ENCODE measurements at regions not wholly inside any gene's neighbourhood (a gene's known extent, or its start where the extent isn't known, plus 50 kb on each side); places are given as distances from the start of the nearest gene placed in this dataset.
"Not testable (repeated sequence)": the region's sequence is repeated elsewhere in the genome, so short reads cannot be mapped to it uniquely, and the experiment has no call there.

- no peak for DNase-seq
These were observed 77.8 kb downstream of the TEX36 start for GRCh38 chr10:125605167-125605566.

GRCh38 chr10:125602825-125603224, 80.1 kb downstream of the TEX36 start:
- no peak for DNase-seq

GRCh38 chr10:125599194-125599593, 83.8 kb downstream of the TEX36 start:
- no peak for DNase-seq

GRCh38 chr10:125595911-125596310, 87.1 kb downstream of the TEX36 start:
- no peak for DNase-seq

GRCh38 chr10:125593644-125594043, 89.3 kb downstream of the TEX36 start:
- no peak for DNase-seq

GRCh38 chr10:125592897-125593296, 90.1 kb downstream of the TEX36 start:
- no peak for DNase-seq

GRCh38 chr10:125591886-125592285, 91.1 kb downstream of the TEX36 start:
- DNase-seq: no peak

- DNase-seq: not testable (repeated sequence)
These were observed 94.2 kb downstream of the TEX36 start for GRCh38 chr10:125588738-125589137.

- no peak for DNase-seq
These were observed 98.0 kb downstream of the TEX36 start for GRCh38 chr10:125584954-125585353.

- no peak for DNase-seq
These were observed 104.2 kb downstream of the TEX36 start for GRCh38 chr10:125578658-125579315.

- no peak for DNase-seq
These were observed 107.1 kb downstream of the TEX36 start for GRCh38 chr10:125575843-125576242.

- no peak for DNase-seq
These were observed 114.8 kb downstream of the TEX36 start for GRCh38 chr10:125568156-125568555.

- DNase-seq: no peak
These were observed 115.4 kb downstream of the TEX36 start for GRCh38 chr10:125567529-125567928.

- DNase-seq: no peak
These were observed 117.9 kb downstream of the TEX36 start for GRCh38 chr10:125565046-125565445.

GRCh38 chr10:125564570-125564969, 118.4 kb downstream of the TEX36 start:
- DNase-seq: no peak

- no peak for DNase-seq
These were observed 120.2 kb downstream of the TEX36 start for GRCh38 chr10:125562737-125563136.

GRCh38 chr10:125560947-125561346, 122.0 kb downstream of the TEX36 start:
- DNase-seq: no peak

- no peak for DNase-seq
These were observed 123.8 kb downstream of the TEX36 start for GRCh38 chr10:125559210-125559609.

GRCh38 chr10:125557801-125558505, 125.0 kb downstream of the TEX36 start:
- no peak for DNase-seq

- DNase-seq: no peak
These were observed 125.7 kb downstream of the TEX36 start for GRCh38 chr10:125557311-125557710.

GRCh38 chr10:125556882-125557281, 126.1 kb downstream of the TEX36 start:
- no peak for DNase-seq

GRCh38 chr10:125555743-125556142, 127.2 kb downstream of the TEX36 start:
- no peak for DNase-seq

- no peak for DNase-seq
These were observed 127.7 kb downstream of the TEX36 start for GRCh38 chr10:125555267-125555666.

GRCh38 chr10:125554753-125555152, 128.2 kb downstream of the TEX36 start:
- no peak for DNase-seq

Data from 8988T (cell line).